ACC112 (cell line): ENCODE measurements at regions not wholly inside any gene's neighbourhood (a gene's known extent, or its start where the extent isn't known, plus 50 kb on each side); places are given as distances from the start of the nearest gene placed in this dataset.

ENCODE experiments used
- H2AFZ ChIP-seq: fragments of 200-600 bp; sonication (generic); one replicate; pipeline ENCODE4 v1.6.0; 2017; ENCODE audit warnings: antibody characterized with exemption, low read length; ENCODE audit not compliant: unreplicated experiment
- H3K27ac ChIP-seq: fragments of 200-600 bp; sonication (generic); 2 replicates; pipeline ENCODE4 v1.5.1; 2014; ENCODE audit warnings: low read depth, mild to moderate bottlenecking, antibody characterized with exemption, low read length, moderate library complexity
- H3K27me3 ChIP-seq: fragments of 200-600 bp; sonication (generic); 2 replicates; pipeline ENCODE4 v1.6.1; 2014; ENCODE audit warnings: mild to moderate bottlenecking, antibody characterized with exemption, low read length, moderate library complexity, mixed read lengths; ENCODE audit not compliant: insufficient read depth
- H3K36me3 ChIP-seq: fragments of 200-600 bp; sonication (generic); 2 replicates; pipeline ENCODE4 v1.6.1; 2016; ENCODE audit warnings: mild to moderate bottlenecking, antibody characterized with exemption, low read length, moderate library complexity, mixed read lengths; ENCODE audit not compliant: insufficient read depth
- H3K4me1 ChIP-seq: fragments of 200-600 bp; sonication (generic); one replicate; pipeline ENCODE4 v1.6.1; 2016; ENCODE audit warnings: low read length, mixed read lengths; ENCODE audit not compliant: insufficient read depth, unreplicated experiment, control insufficient read depth
- H3K4me3 ChIP-seq: fragments of 200-600 bp; sonication (generic); 2 replicates; pipeline ENCODE4 v1.5.1; 2014; ENCODE audit warnings: mild to moderate bottlenecking, low read depth, low read length
- H3K79me2 ChIP-seq: fragments of 200-600 bp; sonication (generic); one replicate; pipeline ENCODE4 v1.6.0; 2016; ENCODE audit warnings: low read length; ENCODE audit not compliant: control insufficient read depth, unreplicated experiment, insufficient read depth

GRCh38 chr6:22875845-22876244, 306.5 kb downstream of the HDGFL1 start:
- no peaks in the 10 kb centered on the region for H3K79me2 ChIP-seq
- no peak overlapping the region for H3K27ac ChIP-seq
- peaks cover 23% of the 10 kb centered on the region for H3K4me1 ChIP-seq
- H3K36me3 ChIP-seq = no peaks in the 10 kb centered on the region
- H3K27me3 ChIP-seq = no peaks in the 10 kb centered on the region
- no peak overlapping the region for H2AFZ ChIP-seq
- H3K4me3 ChIP-seq = no peak overlapping the region

- no peaks in the 10 kb centered on the region for H3K79me2 ChIP-seq
- H3K36me3 ChIP-seq = no peaks in the 10 kb centered on the region
- no peaks in the 10 kb centered on the region for H3K27me3 ChIP-seq
- H3K27ac ChIP-seq = no peak overlapping the region; the same call in 1 of the 2 replicates
- peak overlapping the region; percentile 83 for H2AFZ ChIP-seq
- peaks cover 43% of the 10 kb centered on the region for H3K4me1 ChIP-seq
- H3K4me3 ChIP-seq = no peak overlapping the region
Observed at GRCh38 chr6:22878324-22878701, 308.9 kb downstream of the HDGFL1 start.

GRCh38 chr6:22878706-22879105, 309.3 kb downstream of the HDGFL1 start:
- H3K79me2 ChIP-seq = no peaks in the 10 kb centered on the region
- no peak overlapping the region for H3K4me3 ChIP-seq
- H3K36me3 ChIP-seq = no peaks in the 10 kb centered on the region
- peaks cover 43% of the 10 kb centered on the region for H3K4me1 ChIP-seq
- H2AFZ ChIP-seq = no peak overlapping the region
- no peaks in the 10 kb centered on the region for H3K27me3 ChIP-seq
- H3K27ac ChIP-seq = no peak overlapping the region

GRCh38 chr6:22880686-22881433, 311.5 kb downstream of the HDGFL1 start:
- Histone ChIP-seq H3K36me3 (no peaks in the 10 kb centered on the region), H3K4me3 (peak overlapping the region; percentile 61), H3K79me2 (no peaks in the 10 kb centered on the region), H3K27ac (peak overlapping the region; percentile 99), H2AFZ (peak overlapping the region; percentile 94), H3K27me3 (no peaks in the 10 kb centered on the region), H3K4me1 (peaks cover 43% of the 10 kb centered on the region)

- H3K79me2 ChIP-seq = no peaks in the 10 kb centered on the region
- H2AFZ ChIP-seq = peak overlapping the region; percentile 71
- no peak overlapping the region for H3K4me3 ChIP-seq
- H3K27ac ChIP-seq = peak overlapping the region; percentile 99
- H3K27me3 ChIP-seq = no peaks in the 10 kb centered on the region
- H3K4me1 ChIP-seq = peaks cover 34% of the 10 kb centered on the region
- no peaks in the 10 kb centered on the region for H3K36me3 ChIP-seq
Observed at GRCh38 chr6:22882581-22882980, 313.2 kb downstream of the HDGFL1 start.

- no peak overlapping the region for H3K27ac ChIP-seq
- H3K27me3 ChIP-seq = no peaks in the 10 kb centered on the region
- no peaks in the 10 kb centered on the region for H3K36me3 ChIP-seq
- H3K4me1 ChIP-seq = peaks cover 28% of the 10 kb centered on the region
- no peak overlapping the region for H3K4me3 ChIP-seq
- H3K79me2 ChIP-seq = no peaks in the 10 kb centered on the region
- peak overlapping the region; percentile 71 for H2AFZ ChIP-seq
Observed at GRCh38 chr6:22883061-22883717, 313.8 kb downstream of the HDGFL1 start.

- H3K36me3 ChIP-seq = no peaks in the 10 kb centered on the region
- no peak overlapping the region for H2AFZ ChIP-seq
- H3K79me2 ChIP-seq = no peaks in the 10 kb centered on the region
- H3K27ac ChIP-seq = no peak overlapping the region
- peaks cover 26% of the 10 kb centered on the region for H3K4me1 ChIP-seq
- H3K4me3 ChIP-seq = no peak overlapping the region
- no peaks in the 10 kb centered on the region for H3K27me3 ChIP-seq
Observed at GRCh38 chr6:22884456-22884855, 315.1 kb downstream of the HDGFL1 start.

GRCh38 chr6:22886650-22887581, 317.6 kb downstream of the HDGFL1 start:
- Histone ChIP-seq H2AFZ (no peak overlapping the region), H3K27me3 (no peaks in the 10 kb centered on the region), H3K36me3 (no peaks in the 10 kb centered on the region), H3K4me3 (no peak overlapping the region), H3K27ac (no peak overlapping the region), H3K79me2 (no peaks in the 10 kb centered on the region), H3K4me1 (peaks cover 14% of the 10 kb centered on the region)

- Histone ChIP-seq H2AFZ (no peak overlapping the region), H3K4me1 (peaks cover 11% of the 10 kb centered on the region), H3K27me3 (no peaks in the 10 kb centered on the region), H3K36me3 (no peaks in the 10 kb centered on the region), H3K79me2 (no peaks in the 10 kb centered on the region), H3K27ac (no peak overlapping the region), H3K4me3 (no peak overlapping the region)
Observed at GRCh38 chr6:22888163-22888752, 318.9 kb downstream of the HDGFL1 start.

GRCh38 chr6:22891934-22892333, 322.6 kb downstream of the HDGFL1 start:
- H3K36me3 ChIP-seq = no peaks in the 10 kb centered on the region
- peak overlapping the region; percentile 91 for H3K27ac ChIP-seq
- H2AFZ ChIP-seq = peak overlapping the region; percentile 74
- H3K27me3 ChIP-seq = no peaks in the 10 kb centered on the region
- no peak overlapping the region for H3K4me3 ChIP-seq
- no peaks in the 10 kb centered on the region for H3K79me2 ChIP-seq
- H3K4me1 ChIP-seq = peaks cover 11% of the 10 kb centered on the region
